Activated T-helper 1 cell treated with anti-CD3 and anti-CD28 coated beads, Interleukin-12 subunit alpha, Interleukin-12 subunit beta, Interleukin-2, Interleukin-4 antibody, amounts not matched to agents 30 ng/mL and 10 ng/mL and 1 ng/mL, durations not matched to agents 14 hours and 24 hours and 36 hours (primary cell): ENCODE measurements at regions not wholly inside any gene's neighbourhood (a gene's known extent, or its start where the extent isn't known, plus 50 kb on each side); places are given as distances from the start of the nearest gene placed in this dataset.

Experiments
- DNase-seq: peaks from one replicate; pipeline ENCODE4 v3.0.0; 2021; ENCODE audit warnings: low spot score
- H3K27ac Mint-ChIP-seq: one replicate; pipeline ENCODE4 v1.8.0; 2021; ENCODE audit warnings: mild to moderate bottlenecking, mixed read lengths
- H3K27me3 Mint-ChIP-seq: one replicate; pipeline ENCODE4 v1.8.0; 2022; ENCODE audit warnings: mild to moderate bottlenecking, moderate library complexity, mixed read lengths; ENCODE audit not compliant: insufficient read depth
- H3K36me3 Mint-ChIP-seq: one replicate; pipeline ENCODE4 v1.8.0; 2021; ENCODE audit warnings: low read depth, mixed read lengths
- H3K4me1 Mint-ChIP-seq: one replicate; pipeline ENCODE4 v1.8.0; 2021; ENCODE audit warnings: low read depth, mixed read lengths
- H3K4me3 Mint-ChIP-seq: one replicate; pipeline ENCODE4 v1.8.0; 2021; ENCODE audit warnings: mild to moderate bottlenecking, moderate library complexity, mixed read lengths
- H3K9me3 Mint-ChIP-seq: one replicate; pipeline ENCODE4 v1.8.0; 2021; ENCODE audit warnings: mixed read lengths
- intact Hi-C: fragments of 100-400 bp; cut with micrococcal nuclease; formaldehyde crosslinking; loops from one replicate; pipeline ENCODE4 v1.15.1; 2024

DNA sequence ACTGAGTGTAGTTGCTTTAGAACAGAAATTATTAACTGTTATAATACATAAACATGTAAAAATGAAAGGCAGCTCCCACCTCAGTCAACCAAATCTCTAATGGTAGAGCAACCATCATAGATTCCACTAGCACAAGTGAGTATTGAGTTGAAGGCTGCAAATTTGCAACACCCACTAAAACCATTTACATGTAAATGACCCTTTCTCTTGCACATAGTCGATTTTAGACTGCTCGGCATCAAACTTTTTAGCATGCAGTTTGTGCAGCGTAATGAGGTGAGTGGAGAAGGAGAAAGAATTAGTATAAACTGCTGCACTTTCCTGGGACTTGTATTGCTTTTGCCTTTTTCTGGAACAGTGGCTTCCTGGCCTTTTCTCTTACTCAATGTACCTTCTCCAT lies 62.8 kb downstream of the FBXO5 start:
- peaks cover 3% of the 10 kb centered on the region for H3K9me3 Mint-ChIP-seq
- no peak overlapping the region for H3K27ac Mint-ChIP-seq
- intact Hi-C loops, result no loop called here
- no peaks in the 10 kb centered on the region for H3K36me3 Mint-ChIP-seq
- no peak for DNase-seq
- H3K4me1 Mint-ChIP-seq, result no peaks in the 10 kb centered on the region
- H3K27me3 Mint-ChIP-seq, result no peaks in the 10 kb centered on the region
- no peak overlapping the region for H3K4me3 Mint-ChIP-seq
